CD4-positive, alpha-beta T cell treated with Interleukin-6 for 4 hours (primary cell): ENCODE measurements at regions not wholly inside any gene's neighbourhood (a gene's known extent, or its start where the extent isn't known, plus 50 kb on each side); places are given as distances from the start of the nearest gene placed in this dataset.

Experiments used
- DNase-seq: peaks from one replicate; pipeline ENCODE4 v3.0.0-alpha.2; 2020; ENCODE audit warnings: mixed read lengths

DNA sequence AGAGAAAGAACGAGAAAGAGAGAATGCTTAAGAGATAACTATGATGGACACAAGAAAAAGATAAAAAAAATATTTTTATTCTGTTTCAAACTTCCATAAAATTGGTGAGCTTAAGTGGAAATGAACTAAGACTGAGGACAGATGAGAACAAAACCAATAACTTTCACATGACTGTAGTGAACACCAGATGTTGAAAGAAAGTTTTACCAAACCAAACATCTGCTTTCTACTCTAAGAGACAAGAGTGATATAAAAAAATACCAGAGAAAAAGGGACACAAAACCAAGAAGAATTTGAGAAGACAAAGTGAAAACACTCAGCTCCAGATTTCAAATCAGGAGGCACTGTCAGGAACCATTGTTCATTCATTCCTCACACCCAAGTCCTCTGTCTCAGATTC is 147.9 kb downstream of the IMPG2 start:
- no peak for DNase-seq

- no peak for DNase-seq
Observed at GRCh38 chr3:101171681-101172191, 148.6 kb downstream of the IMPG2 start.

- DNase-seq, result no peak
Observed at GRCh38 chr3:101170806-101171558, 149.4 kb downstream of the IMPG2 start.

GRCh38 chr3:101170062-101170771 is 150.2 kb downstream of the IMPG2 start:
- no peak for DNase-seq

DNA sequence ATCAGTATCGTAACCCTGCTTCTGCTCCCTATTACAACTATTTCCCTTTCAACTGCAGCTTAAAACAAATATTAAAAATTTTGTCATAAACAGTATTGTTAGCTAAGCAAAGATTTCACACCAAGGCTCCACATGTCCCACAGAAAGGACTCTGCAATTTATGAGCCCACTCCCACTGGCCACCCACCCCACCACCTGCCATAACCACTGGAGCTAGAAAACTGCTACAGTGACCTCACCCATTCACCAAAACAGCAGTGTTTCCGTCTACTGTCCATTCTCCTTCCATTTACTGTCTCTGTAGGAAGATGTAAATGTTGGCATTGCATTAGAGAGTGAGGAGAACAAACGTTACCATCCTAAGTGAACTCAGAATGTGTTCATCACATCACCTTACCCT is 150.9 kb downstream of the IMPG2 start:
- DNase-seq, result no peak

- DNase-seq, result no peak
Observed at GRCh38 chr3:101167376-101167775, 153.0 kb downstream of the IMPG2 start.

DNA sequence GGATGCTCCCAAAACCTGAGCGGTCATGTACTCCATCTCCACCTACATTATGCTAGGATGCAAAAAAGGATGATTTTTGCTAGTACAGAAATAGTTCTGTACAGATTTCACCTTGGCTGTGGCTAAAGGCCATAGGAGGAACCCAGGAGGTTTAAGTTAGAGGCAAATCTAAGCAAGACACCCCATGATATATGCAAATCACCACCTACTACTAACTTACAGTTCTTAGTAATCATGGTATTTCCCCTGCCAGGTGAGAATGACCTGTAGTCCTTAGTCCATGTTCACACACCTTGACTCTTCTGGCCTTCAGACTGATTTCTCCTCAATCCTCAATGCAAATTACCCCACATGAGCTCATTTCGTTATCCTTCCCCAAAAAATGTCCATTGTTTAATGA is 154.2 kb downstream of the IMPG2 start:
- no peak for DNase-seq

- no peak for DNase-seq
Observed at GRCh38 chr3:101163554-101163953, 156.8 kb downstream of the IMPG2 start.

GRCh38 chr3:101159478-101159877 is 160.9 kb downstream of the IMPG2 start:
- no peak for DNase-seq

- DNase-seq, result no peak
Observed at GRCh38 chr3:101158374-101158773, 162.0 kb downstream of the IMPG2 start.

- DNase-seq, result no peak
Observed at GRCh38 chr3:101156787-101157345, 163.5 kb downstream of the IMPG2 start.

DNA sequence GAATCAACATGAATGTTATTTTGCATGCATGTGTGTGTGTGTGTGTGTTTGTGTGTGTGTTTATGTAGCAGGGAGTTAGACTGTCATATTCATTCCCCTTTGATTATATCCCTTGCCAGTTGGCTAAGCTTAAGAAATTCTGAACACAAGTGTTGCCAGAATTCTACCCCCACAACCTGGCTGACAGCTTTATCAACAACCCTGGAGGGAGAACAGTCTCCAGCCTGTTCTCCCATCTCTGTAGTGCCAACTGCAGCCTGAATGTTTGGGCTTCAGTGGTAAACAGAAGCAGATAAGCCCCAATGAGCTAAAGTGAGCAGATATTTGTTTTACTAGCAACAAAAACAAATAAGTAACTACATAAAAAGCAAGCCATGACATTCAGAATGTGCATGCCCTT is 162.6 kb upstream of the ABI3BP start:
- DNase-seq, result no peak

GRCh38 chr3:101154401-101154800 is 161.2 kb upstream of the ABI3BP start:
- no peak for DNase-seq

DNA sequence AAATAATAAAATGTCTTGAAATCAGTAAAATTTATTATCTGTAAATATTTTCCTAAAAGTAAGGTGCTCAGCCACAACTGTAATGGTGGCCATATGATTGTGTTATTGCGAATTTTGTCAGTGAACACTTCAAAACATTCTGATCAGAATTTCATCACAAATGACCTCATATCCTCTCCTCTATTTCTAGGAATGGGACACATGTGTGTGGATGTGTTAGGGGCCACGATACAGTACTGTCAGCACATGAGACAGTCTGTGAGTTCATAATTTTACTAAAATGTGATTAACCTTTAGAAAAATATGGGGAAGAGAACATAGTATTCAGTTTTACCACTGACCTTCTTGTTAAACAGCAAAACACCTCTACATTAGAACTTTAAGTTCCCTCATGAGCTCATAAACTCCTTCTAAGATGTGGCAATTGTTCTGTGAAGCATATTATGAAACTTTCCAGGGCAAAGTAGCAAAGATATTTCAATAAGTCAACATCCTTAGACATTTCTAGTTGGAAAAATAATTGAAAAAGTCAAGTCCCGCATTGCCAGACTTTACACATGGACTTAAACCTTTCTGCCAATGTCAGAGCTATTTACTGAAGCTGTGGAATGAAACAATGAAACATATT is 158.2 kb upstream of the ABI3BP start:
- DNase-seq, result no peak

GRCh38 chr3:101150504-101150903 is 157.3 kb upstream of the ABI3BP start:
- no peak for DNase-seq

GRCh38 chr3:101149707-101150106 is 156.5 kb upstream of the ABI3BP start:
- DNase-seq, result no peak

- no peak for DNase-seq
Observed at GRCh38 chr3:101149251-101149650, 156.0 kb upstream of the ABI3BP start.

DNA sequence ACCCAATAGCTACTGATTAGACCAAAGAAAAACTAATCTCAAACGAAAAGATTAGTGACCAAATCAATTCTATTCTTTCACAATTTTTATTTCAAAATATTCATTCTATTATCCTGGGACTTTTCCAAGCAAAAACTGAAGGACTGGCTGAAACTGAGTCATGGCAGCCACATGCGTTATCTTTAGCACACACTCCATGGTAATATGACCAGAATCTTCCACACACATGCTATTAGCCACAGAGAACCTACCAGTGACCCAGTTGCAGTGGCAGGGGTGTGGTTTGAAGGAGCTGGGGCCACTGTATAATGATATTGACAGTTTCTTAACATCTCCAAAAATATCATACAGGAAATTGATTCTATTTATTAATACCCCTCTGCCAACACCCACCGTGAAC is 154.8 kb upstream of the ABI3BP start:
- no peak for DNase-seq

DNA sequence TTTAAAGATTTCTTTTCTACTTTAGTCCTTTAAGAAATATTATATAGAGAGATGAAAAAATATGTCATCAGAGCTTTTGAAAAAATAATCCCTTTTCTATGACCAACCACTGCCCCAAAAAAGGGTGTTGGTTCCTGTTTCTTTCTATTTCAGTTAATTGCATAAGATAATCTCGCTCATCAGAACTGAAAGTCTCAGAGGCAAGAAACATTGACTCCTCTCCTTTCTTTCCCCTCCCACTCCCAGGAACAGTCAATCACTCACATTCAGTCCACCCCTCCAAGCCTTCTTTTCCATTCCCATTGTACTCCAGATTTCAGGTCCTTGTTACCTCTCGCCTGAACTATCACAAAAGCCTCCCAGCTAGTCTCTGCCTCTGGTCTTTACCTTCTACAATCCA is 153.7 kb upstream of the ABI3BP start:
- DNase-seq, result no peak

- DNase-seq, result no peak
Observed at GRCh38 chr3:101144105-101144504, 150.9 kb upstream of the ABI3BP start.

DNA sequence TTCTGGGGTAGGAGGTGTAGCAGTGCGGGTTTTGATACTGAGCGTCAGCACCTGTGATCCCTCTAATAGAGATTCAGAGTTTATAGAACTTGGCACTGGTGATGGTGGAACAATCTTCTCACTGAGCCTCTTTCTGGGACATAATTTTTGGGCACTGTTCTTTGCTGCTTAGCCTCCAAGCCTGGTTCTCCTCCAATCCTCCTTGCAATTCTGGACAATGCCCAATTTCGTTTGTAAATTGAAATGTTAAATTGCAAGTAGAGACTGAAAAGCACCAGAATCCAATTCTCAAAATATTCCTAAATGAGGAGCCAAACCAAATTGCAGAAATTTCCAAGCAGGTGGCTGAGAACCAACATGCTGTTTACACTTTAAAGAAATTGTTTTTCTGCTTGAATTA is 149.8 kb upstream of the ABI3BP start:
- no peak for DNase-seq

GRCh38 chr3:101142160-101142559 is 148.9 kb upstream of the ABI3BP start:
- DNase-seq, result no peak

- DNase-seq, result no peak
Observed at GRCh38 chr3:101141135-101141534, 147.9 kb upstream of the ABI3BP start.

DNA sequence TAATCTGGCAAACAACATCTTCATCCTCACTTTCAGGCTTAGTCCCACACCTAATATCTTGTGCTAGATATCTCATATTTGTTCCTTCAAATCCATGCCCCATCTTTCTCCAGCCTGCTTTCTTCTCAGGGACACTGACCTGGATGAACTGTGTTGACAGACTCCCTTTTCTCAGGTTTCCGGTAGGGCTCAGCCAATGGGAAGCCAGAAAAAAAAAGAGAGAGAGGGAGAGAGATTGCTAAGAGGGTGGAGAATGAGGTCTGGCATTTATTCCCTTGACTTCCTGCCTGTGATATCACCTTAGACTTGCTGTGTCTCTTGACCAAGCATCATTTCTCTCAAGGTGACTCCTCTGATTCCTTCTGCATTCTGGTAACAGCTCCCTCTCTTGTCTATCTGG is 145.6 kb upstream of the ABI3BP start:
- no peak for DNase-seq
